ENCODE measurements at regions not wholly inside any gene's neighbourhood (a gene's known extent, or its start where the extent isn't known, plus 50 kb on each side); places are given as distances from the start of the nearest gene placed in this dataset.
A peak's percentile ranks its signal among the peaks of the same experiment; 100 is the strongest.

DNA sequence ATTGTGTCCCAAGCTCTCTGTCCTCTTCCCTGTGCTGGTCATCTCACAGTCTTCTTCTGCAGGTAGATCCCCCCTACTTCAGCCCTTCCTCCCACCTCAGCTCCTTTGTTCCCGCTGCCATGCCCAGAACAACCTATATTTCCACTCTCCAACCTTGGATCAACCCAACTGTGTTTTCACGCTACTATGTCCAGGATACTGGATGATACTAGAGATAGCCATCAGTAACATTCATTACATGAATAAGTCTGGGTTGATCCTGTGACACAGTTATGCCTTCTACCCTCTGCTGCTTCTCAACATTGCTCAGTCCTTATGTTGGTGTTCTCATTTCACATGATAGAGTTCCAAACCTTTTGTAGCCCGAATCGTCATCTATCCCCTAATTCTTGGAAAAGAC lies 286.4 kb downstream of the ZEB1 start:
- DNase-seq: no peak
- peaks cover 15% of the 10 kb centered on the region for H3K4me1 ChIP-seq
- no peaks in the 10 kb centered on the region for H3K36me3 ChIP-seq
- no peaks in the 10 kb centered on the region; the same call in 1 of the 2 replicates for H3K9me3 ChIP-seq (replicated peaks)
- no peak overlapping the region for H3K4me3 ChIP-seq
- no peaks in the 10 kb centered on the region for H3K27me3 ChIP-seq
- no peak overlapping the region for H3K27ac ChIP-seq

DNA sequence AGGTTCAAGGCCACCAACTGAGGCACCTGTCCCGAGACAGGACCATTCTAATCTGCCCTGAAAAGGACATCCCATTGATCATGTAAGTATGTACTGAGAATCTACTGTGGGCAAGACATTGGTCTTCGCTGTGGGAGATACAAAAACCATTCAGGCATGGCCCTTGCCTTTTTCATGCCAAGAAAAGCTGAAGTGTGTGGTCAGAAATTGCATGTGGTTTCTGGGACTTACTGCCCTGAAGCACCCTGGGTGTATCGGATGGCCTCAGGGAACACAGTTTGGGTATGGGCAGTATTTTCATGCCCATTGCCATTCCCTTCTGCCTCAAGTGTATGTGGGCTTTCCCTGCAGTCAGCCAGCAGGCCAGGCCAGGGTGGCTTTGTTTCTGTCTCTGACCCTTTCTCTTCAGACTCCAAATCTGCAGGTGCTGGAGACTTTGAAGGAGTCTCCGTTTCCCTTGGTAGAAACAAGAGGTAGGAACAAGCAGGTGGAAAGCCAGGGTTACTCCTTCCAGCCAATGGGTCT lies 285.7 kb downstream of the ZEB1 start:
- no peaks in the 10 kb centered on the region for H3K27me3 ChIP-seq
- peak overlapping the region; percentile 96 for H3K27ac ChIP-seq
- DNase-seq: no peak
- no peaks in the 10 kb centered on the region for H3K36me3 ChIP-seq
- H3K4me3 ChIP-seq: peak overlapping the region; percentile 62; the same call in 1 of the 2 replicates
- peaks cover 15% of the 10 kb centered on the region for H3K4me1 ChIP-seq
- no peaks in the 10 kb centered on the region; the same call in 1 of the 2 replicates for H3K9me3 ChIP-seq (replicated peaks)

DNA sequence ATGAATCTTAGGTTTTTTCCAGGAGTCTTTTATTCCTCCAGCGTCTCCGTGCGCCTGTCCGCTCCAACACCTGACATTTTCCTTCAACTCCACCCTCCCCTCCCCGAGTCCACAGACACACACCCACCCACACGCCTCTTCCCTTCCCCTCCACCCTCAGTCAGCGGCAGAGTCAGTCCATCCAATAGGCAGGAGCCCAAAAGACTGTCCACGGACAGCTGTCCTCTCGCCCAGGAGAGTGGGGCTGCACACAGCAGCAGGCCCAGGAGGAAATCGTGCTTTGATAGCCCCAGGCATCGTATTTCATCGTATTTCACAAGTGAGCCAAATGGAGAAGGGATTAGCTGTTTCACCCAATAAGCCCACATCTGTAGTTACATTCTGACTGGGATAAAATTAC lies 285.1 kb downstream of the ZEB1 start:
- DNase-seq: peak; percentile 98 to 99
- H3K27ac ChIP-seq: peak overlapping the region; percentile 96
- H3K27me3 ChIP-seq: no peaks in the 10 kb centered on the region
- peaks cover 15% of the 10 kb centered on the region for H3K4me1 ChIP-seq
- H3K36me3 ChIP-seq: no peaks in the 10 kb centered on the region
- peak overlapping the region; percentile 62 for H3K4me3 ChIP-seq
- no peaks in the 10 kb centered on the region for H3K9me3 ChIP-seq (replicated peaks)

DNA sequence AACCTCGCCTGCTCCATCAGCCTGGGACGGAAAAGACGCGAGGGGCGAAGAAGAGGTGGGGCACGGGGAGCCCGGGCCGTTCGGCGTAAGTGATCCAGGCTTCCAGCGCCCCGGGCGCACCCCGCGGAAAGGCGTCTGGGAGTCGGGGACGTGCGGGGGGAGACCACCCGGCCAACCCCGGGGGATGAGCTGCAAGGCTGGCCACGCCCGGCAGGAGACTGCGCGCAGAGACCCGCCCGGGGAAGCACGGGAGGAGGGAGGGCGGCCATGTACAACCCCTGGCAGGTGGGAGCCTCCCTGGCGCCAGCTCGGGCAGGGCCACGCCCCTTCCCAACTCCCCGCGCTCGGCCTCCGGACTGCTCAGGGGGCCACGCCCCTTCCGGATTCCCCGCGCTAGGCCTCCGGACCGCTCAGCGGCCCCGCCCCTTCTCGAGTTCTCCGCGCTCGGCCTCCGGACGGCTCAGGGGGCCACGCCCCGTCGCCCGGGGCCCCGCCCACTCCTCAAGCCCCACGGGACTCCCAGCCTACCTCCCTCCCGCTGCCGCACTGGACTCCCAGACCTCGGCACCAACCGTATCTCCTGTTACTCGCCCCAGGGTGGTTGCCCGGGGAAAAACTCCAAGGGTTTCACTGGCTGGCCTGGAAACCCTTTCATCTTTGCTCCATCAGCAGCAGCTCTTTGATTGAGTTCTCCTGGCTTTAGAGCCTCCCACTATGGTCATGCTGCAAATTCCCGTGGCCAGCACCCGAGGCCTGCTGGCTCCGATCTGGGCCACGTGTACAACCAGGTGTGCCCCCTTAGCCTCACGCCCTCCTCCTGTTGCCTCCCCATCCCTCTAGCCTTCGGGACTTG lies 284.4 kb downstream of the ZEB1 start:
- peak; percentile 99 to 100 for DNase-seq
- Histone ChIP-seq H3K4me1 (peaks cover 15% of the 10 kb centered on the region), H3K36me3 (no peaks in the 10 kb centered on the region), H3K27ac (peak overlapping the region; percentile 96), H3K27me3 (no peaks in the 10 kb centered on the region), H3K9me3 (replicated peaks) (no peaks in the 10 kb centered on the region), H3K4me3 (peak overlapping the region; percentile 62)

DNA sequence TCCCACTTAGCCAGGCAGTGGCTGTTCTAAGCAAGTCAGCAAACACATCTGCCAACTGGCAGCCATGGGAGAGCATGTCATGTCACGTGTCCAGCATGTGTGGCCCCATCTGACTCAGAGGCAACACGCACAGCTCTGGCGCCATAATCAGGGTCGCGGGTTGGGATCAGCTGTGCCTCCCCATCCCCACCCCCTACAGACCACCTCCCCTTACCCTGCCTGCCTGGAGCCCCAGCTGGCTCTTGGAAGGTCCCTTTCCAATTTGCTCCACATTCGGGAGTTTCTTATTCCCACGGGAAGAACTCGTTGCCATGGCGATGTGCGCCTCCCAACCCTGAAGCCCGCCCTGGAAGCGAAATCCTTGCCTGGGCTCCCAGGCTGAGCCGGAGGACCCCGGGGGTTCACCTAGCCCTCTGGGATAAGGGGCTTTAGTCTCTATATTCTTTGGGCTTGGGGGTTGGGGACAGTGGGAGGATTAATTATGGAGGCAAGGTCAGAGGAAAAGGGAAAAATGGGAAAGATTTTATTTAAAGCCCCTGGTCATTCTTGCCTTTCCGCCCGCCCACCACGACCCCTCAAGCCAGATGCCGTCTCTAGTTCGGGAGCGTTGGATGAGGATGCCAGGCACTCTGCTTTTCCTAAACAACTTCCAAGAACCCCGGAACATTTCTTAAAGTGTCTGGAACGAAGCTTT lies 283.7 kb downstream of the ZEB1 start:
- H3K36me3 ChIP-seq: no peaks in the 10 kb centered on the region
- peaks cover 15% of the 10 kb centered on the region for H3K4me1 ChIP-seq
- no peaks in the 10 kb centered on the region for H3K9me3 ChIP-seq (replicated peaks)
- H3K4me3 ChIP-seq: peak overlapping the region; percentile 62
- peak; percentile 93 for DNase-seq
- no peaks in the 10 kb centered on the region for H3K27me3 ChIP-seq
- peak overlapping the region; percentile 96 for H3K27ac ChIP-seq

DNA sequence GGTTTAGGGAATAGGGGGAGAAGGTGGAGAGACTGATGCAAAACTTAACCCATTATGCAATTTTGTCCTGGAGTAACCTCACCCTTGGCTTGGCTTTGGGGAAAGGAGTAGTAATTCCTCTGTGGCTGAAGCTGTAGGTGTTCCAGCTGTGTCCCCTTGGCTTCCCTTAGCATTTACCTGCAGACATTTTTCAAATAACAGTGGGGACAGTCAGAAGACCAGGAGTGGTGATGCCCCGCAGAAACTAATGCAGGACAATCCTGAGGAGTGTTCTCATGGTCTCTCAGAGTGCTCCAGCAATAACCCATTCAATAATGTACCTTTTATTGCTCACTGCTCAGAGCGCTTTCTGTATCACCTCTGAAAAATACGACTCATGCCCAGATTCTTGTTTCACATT lies 282.1 kb downstream of the ZEB1 start:
- H3K4me3 ChIP-seq: no peak overlapping the region
- H3K36me3 ChIP-seq: no peaks in the 10 kb centered on the region
- peaks cover 19% of the 10 kb centered on the region for H3K4me1 ChIP-seq
- no peak overlapping the region for H3K27ac ChIP-seq
- no peak for DNase-seq
- no peaks in the 10 kb centered on the region for H3K9me3 ChIP-seq (replicated peaks)
- no peaks in the 10 kb centered on the region for H3K27me3 ChIP-seq

DNA sequence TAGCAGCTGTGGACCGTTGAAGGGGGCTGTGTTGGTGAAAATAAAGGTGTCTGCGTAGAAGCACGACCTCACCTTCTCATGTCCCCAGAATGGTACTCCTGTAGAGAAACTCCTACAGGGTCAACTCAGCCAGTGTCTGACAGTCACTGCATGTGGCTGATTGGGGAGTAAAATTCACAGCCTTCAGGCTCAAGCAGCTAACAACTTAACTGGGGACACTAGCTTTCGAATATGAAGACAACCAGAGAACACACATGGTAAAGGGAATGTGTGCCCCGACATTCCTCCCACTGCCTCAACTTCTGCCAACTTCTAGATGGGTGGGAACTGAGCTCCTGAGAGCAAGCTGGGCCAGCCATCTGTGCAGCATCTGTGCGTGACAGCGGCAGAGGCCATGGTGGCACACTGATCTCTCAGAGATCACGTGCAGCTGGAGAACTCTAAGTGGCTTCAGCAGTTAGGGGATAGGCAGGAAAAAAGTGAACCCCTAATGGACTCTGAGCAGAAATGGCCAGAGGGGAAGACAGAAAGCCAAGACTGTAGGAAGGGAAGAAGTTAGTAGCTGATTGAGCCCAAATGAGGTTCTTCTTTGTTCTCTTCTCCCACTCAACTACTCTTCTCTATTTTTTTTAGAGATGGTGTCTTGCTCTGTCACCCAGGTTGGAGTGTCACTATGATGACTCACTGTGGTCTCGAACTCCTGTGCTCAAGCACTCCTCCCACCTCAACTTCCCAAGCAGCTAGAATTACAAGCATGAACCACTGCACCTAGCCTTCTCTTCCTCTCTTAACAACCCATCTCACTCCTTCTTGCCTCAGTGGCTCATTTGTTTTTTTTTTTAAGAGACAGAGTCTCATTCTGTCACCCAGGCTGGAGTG lies 280.8 kb downstream of the ZEB1 start:
- no peak for DNase-seq
- Histone ChIP-seq H3K36me3 (no peaks in the 10 kb centered on the region), H3K4me1 (peaks cover 13% of the 10 kb centered on the region), H3K4me3 (no peak overlapping the region), H3K9me3 (replicated peaks) (no peaks in the 10 kb centered on the region), H3K27me3 (no peaks in the 10 kb centered on the region), H3K27ac (no peak overlapping the region)

DNA sequence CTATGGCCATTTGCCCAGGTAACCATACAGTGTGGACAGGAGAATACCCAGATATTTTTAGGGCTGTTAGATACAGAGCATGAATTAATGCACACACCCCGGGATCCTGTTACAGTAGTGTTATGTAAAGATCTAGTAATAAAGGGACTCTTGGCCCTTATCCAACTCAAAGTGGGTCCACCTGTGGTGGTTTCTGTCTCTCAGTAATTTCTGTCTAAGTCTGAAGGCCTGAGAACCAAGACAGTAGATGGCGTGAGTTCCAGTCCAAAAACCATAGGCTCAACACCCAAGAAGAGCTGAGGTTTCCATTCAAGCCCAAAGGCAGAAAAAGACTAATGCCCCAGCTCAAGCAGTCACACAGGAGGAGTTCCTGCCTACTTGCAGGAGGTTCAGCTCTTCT lies 277.7 kb downstream of the ZEB1 start:
- H3K4me3 ChIP-seq: no peak overlapping the region
- DNase-seq: peak in 1 of 2 experiments; percentile 57
- peaks cover 12% of the 10 kb centered on the region for H3K9me3 ChIP-seq (replicated peaks)
- H3K27me3 ChIP-seq: no peaks in the 10 kb centered on the region
- no peak overlapping the region for H3K27ac ChIP-seq
- peaks cover 12% of the 10 kb centered on the region for H3K4me1 ChIP-seq
- no peaks in the 10 kb centered on the region for H3K36me3 ChIP-seq

DNA sequence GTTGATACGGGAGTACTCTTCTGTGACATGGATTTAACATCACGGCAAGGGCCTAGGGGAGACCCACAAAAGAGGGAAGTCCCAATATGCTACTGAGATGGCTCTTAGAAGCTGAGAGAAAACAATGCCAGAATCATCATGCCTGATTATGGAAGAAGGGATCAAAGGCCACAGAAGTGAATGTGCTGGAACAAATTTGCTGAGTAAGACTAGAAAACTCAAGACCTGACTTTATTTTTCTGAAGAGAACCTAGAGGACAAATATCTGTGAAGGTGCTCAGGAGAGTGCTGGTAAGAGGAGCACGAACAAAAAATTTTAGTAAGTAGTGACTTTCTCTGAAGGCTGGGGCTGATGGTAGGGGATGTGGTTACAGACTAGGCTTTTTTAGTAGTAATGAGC lies 277.0 kb downstream of the ZEB1 start:
- Histone ChIP-seq H3K4me1 (peaks cover 12% of the 10 kb centered on the region), H3K27ac (no peak overlapping the region), H3K27me3 (no peaks in the 10 kb centered on the region), H3K36me3 (no peaks in the 10 kb centered on the region), H3K9me3 (replicated peaks) (peaks cover 12% of the 10 kb centered on the region), H3K4me3 (no peak overlapping the region)
- no peak for DNase-seq

DNA sequence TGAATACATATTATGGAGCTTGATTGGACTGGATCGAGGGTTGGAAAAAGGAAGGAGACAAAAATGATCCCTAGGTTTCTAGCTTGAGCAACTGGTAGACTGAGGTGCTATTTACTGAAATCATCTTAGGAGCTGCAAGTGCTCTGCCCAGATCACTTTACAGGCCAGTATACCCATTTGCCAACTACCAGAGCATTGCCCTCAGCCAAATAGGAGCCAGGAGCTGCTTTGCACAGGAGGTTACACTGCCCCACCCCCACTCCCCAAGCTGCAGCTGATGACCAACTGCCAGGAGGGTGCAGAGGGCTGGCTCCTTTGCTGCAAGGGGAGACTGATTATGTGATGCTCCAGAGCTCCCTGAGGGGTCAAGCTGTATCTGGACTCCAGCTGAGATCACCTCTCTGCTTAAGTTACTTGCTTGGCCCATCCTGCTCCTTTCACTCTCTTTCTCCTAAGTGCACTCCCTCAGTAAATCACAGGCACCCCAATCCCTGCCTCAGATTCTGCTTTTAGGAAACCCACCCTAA lies 275.4 kb downstream of the ZEB1 start:
- H3K36me3 ChIP-seq: no peaks in the 10 kb centered on the region
- H3K4me1 ChIP-seq: peaks cover 12% of the 10 kb centered on the region
- H3K9me3 ChIP-seq (replicated peaks): peaks cover 12% of the 10 kb centered on the region
- H3K27me3 ChIP-seq: no peaks in the 10 kb centered on the region
- no peak for DNase-seq
- no peak overlapping the region for H3K27ac ChIP-seq
- H3K4me3 ChIP-seq: no peak overlapping the region

DNA sequence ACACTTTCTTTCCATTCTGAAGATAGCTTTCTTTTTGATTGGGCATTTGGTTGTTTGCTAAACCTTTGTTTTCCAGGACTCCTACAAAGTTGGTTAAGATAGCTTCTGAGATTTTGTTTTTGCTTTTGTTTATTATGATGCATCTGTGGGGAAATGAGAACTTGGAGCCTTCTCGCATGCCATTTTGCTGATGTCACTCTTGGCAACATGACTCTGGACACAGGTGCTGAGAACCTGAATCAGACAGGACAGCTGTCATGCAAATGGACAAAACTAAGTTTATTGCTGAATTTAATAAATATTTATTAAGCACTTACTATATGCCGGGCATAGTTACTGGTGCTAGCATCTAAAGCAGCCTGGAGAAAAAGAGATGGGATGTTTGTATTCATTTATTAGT lies 274.1 kb downstream of the ZEB1 start:
- no peaks in the 10 kb centered on the region for H3K36me3 ChIP-seq
- H3K4me3 ChIP-seq: no peak overlapping the region
- no peak for DNase-seq
- no peaks in the 10 kb centered on the region for H3K27me3 ChIP-seq
- peaks cover 12% of the 10 kb centered on the region for H3K9me3 ChIP-seq (replicated peaks)
- no peak overlapping the region for H3K27ac ChIP-seq
- H3K4me1 ChIP-seq: peaks cover 12% of the 10 kb centered on the region

DNA sequence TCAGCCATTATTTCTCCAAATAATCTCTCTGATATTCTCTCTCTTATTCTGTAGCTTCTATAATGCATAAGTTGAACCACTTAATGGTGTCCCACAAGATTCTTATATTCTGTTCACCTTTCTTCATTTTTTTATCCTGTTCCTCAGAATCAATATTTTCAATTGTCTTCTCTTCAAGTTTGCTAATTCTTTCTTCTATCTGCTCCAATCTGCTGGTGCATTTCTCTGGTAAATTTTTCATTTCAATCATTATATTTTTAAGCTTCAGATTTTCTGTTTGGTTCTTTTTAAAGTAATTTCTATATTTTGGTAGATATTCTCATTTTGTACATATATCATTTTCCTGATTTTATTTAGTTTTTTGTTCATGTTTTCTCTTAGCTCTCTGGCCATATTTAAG lies 272.6 kb downstream of the ZEB1 start:
- Histone ChIP-seq H3K36me3 (no peaks in the 10 kb centered on the region), H3K4me3 (no peak overlapping the region), H3K4me1 (peaks cover 8% of the 10 kb centered on the region), H3K27me3 (no peaks in the 10 kb centered on the region), H3K27ac (no peak overlapping the region), H3K9me3 (replicated peaks) (peaks cover 12% of the 10 kb centered on the region)
- no peak for DNase-seq

DNA sequence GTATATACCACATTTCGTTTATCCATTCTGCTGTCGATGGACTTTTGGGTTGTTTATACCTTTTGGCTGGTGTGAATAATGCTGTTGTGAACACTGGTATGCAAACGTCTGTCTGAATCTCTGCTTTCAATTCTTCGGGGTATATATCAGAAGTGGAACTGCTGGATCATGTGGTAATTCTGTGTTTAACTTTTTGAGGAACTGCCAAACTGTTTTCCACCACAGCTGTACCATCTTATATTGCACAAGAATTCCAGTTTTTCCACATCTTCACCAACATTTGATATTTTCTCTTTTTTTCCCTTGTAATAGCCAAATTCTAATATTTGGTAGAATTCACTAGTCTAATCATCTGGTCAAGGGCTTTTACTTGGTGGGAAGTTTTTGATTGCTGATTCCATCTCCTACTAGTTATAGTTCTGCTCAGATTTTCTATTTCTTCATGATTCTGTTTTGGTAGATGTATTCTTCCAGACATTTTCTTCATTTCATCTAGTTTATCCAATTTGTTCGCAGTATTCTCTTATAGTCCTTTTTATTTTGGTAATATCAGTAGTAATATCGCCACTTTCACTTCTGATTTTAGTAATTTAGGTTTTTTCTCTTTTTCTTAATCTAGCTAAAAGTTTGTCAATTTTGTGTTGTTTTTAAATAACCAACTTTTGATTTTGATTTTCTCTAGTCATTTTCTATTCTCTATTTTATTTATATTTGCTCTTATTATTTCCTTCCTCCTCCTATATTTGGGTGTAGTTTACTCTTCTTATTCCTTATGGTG lies 271.2 kb downstream of the ZEB1 start:
- Histone ChIP-seq H3K27ac (no peak overlapping the region), H3K9me3 (replicated peaks) (peaks cover 12% of the 10 kb centered on the region), H3K36me3 (no peaks in the 10 kb centered on the region), H3K27me3 (no peaks in the 10 kb centered on the region), H3K4me3 (no peak overlapping the region), H3K4me1 (peaks cover 8% of the 10 kb centered on the region)
- no peak for DNase-seq

DNA sequence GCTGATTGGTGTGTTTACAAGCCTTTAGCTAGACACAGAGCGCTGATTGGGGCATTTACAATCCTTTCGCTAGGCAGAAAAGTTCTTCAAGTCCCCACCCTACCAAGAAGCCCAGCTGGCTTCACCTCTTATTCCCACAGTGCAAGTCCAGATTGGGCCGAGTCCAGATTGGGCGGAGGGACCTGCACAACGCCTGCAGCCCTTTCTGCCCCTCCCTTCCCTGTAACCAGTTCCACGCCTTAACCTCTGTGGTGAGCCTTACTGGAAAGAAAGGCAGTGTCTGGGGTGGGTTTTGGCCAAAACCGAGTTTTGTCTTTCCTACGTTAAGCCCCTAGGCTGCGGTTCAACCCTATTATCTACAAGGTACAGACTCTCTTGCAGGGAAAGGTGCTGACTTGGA lies 268.7 kb downstream of the ZEB1 start:
- H3K4me1 ChIP-seq: peaks cover 5% of the 10 kb centered on the region
- H3K27me3 ChIP-seq: no peaks in the 10 kb centered on the region
- no peak for DNase-seq
- no peak overlapping the region for H3K27ac ChIP-seq
- H3K4me3 ChIP-seq: no peak overlapping the region
- H3K36me3 ChIP-seq: no peaks in the 10 kb centered on the region
- H3K9me3 ChIP-seq (replicated peaks): peaks cover 4% of the 10 kb centered on the region
